Testis (tissue), 2 donors: ENCODE measurements at regions not wholly inside any gene's neighbourhood (a gene's known extent, or its start where the extent isn't known, plus 50 kb on each side); places are given as distances from the start of the nearest gene placed in this dataset.

Source experiments
- POLR2A ChIP-seq: fragments of 450-650 bp; IDR thresholded peaks from one replicate; pipeline ENCODE4 v1.6.1; 2017; ENCODE audit warnings: antibody characterized with exemption, mild to moderate bottlenecking, moderate library complexity
- TF ChIP-seq, protein P1 (sequence below), 3 experiments: fragments of 450-650 bp in 2 of 3; fragments of 200-600 bp in 1 of 3; sonication (generic) in 1 of 3; IDR thresholded peaks; one replicate each; pipeline ENCODE4 v1.5.1; 2016 to 2019; ENCODE audit warnings: antibody characterized with exemption in 3 of 3, mild to moderate bottlenecking in 2 of 3, moderate library complexity in 1 of 3

- no peak for TF ChIP-seq POLR2A
- TF ChIP-seq, protein P1, sequence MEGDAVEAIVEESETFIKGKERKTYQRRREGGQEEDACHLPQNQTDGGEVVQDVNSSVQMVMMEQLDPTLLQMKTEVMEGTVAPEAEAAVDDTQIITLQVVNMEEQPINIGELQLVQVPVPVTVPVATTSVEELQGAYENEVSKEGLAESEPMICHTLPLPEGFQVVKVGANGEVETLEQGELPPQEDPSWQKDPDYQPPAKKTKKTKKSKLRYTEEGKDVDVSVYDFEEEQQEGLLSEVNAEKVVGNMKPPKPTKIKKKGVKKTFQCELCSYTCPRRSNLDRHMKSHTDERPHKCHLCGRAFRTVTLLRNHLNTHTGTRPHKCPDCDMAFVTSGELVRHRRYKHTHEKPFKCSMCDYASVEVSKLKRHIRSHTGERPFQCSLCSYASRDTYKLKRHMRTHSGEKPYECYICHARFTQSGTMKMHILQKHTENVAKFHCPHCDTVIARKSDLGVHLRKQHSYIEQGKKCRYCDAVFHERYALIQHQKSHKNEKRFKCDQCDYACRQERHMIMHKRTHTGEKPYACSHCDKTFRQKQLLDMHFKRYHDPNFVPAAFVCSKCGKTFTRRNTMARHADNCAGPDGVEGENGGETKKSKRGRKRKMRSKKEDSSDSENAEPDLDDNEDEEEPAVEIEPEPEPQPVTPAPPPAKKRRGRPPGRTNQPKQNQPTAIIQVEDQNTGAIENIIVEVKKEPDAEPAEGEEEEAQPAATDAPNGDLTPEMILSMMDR (IDR thresholded peaks at IDR 0.05) = no peak
Observed at GRCh38 chr4:124111411-124111810, 601.1 kb downstream of the ANKRD50 start.
